ENCODE measurements at regions not wholly inside any gene's neighbourhood (a gene's known extent, or its start where the extent isn't known, plus 50 kb on each side); places are given as distances from the start of the nearest gene placed in this dataset.
A peak's percentile ranks its signal among the peaks of the same experiment; 100 is the strongest.
"Not testable (repeated sequence)": the region's sequence is repeated elsewhere in the genome, so short reads cannot be mapped to it uniquely, and the experiment has no call there.

DNA sequence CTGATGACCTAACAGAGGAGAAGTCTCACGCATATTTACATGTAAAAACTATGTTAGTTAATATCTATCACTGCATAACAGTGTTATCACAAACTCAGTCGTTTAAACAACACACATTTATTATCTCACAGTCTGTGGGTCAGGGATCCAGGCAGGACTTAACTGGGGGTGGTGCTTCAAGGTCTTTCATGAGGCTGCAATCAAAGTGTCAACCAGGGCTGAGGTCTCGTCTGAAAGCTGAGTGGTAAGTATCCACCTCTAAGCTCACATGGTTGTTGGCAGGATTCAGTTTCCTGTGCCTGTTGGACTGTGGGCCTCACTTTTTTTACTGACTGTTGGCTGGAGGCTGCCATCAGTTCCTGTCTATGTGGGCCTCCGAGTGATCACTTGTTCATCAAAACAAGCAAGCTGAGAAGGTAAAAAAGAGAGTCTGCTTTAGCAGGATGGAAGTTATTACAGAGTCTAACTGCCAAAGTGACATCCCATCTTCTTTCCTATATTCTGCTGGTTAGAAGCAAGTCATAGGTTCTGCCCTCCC lies 188.6 kb downstream of the CARTPT start:
- Histone ChIP-seq H3K27me3 (ENCODE audit: insufficient read depth, low read length) (no peaks in the 10 kb centered on the region), H3K4me1 (ENCODE audit: insufficient read depth, low read length) (no peaks in the 10 kb centered on the region), H3K9ac (ENCODE audit: low read depth, low read length) (no peak overlapping the region), H3K27ac (ENCODE audit: low read depth, low read length) (no peak overlapping the region), H3K9me3 (ENCODE audit: insufficient read depth, low read depth, low read length) (peaks cover 7% of the 10 kb centered on the region), H3K4me3 (ENCODE audit: low read length) (no peak overlapping the region), H3K36me3 (ENCODE audit: insufficient read depth, low read length) (no peaks in the 10 kb centered on the region)
- WGBS: 88% methylated on average over 4 of the region's 4 CpGs

GRCh38 chr5:71910741-71911140 lies 191.7 kb downstream of the CARTPT start:
- H3K4me1 ChIP-seq (ENCODE audit: insufficient read depth, low read length): no peaks in the 10 kb centered on the region
- H3K4me3 ChIP-seq (ENCODE audit: low read length): no peak overlapping the region
- 0 out of 2 replicates have a peak, but pooled peaks cover 1% of the 10 kb centered on the region for H3K9me3 ChIP-seq (ENCODE audit: insufficient read depth, low read depth, low read length)
- no peaks in the 10 kb centered on the region for H3K36me3 ChIP-seq (ENCODE audit: insufficient read depth, low read length)
- WGBS: 93% methylated on average over 3 of the region's 3 CpGs
- no peak overlapping the region for H3K9ac ChIP-seq (ENCODE audit: low read depth, low read length)
- no peaks in the 10 kb centered on the region for H3K27me3 ChIP-seq (ENCODE audit: insufficient read depth, low read length)
- no peak overlapping the region for H3K27ac ChIP-seq (ENCODE audit: low read depth, low read length)

DNA sequence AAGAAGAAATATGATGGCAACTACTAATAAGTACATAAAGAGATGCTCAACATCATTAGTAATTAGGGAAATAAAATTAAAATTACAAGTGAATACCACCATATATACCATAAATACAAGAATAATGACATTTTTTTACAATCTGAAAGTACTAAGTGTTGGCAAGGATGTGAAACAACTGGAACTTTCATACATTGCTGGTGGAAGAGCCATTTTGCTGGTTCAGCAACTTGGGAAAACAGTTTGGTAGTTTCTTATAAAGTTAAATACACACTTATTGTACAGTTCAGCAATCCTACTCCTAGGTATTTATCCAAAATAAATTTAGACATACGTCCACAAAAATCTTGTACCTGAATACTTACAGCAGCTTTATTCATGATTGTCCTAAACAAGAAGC lies 192.9 kb downstream of the CARTPT start:
- no peak overlapping the region for H3K9ac ChIP-seq (ENCODE audit: low read depth, low read length)
- H3K36me3 ChIP-seq (ENCODE audit: insufficient read depth, low read length): no peaks in the 10 kb centered on the region
- no peak overlapping the region for H3K27ac ChIP-seq (ENCODE audit: low read depth, low read length)
- no peak overlapping the region for H3K4me3 ChIP-seq (ENCODE audit: low read length)
- no peaks in the 10 kb centered on the region for H3K4me1 ChIP-seq (ENCODE audit: insufficient read depth, low read length)
- no peaks in the 10 kb centered on the region for H3K27me3 ChIP-seq (ENCODE audit: insufficient read depth, low read length)
- H3K9me3 ChIP-seq (ENCODE audit: insufficient read depth, low read depth, low read length): no peaks in the 10 kb centered on the region
- WGBS: 91% methylated on average over 1 of the region's 1 CpG

GRCh38 chr5:71914281-71914680 lies 193.0 kb upstream of the MAP1B start:
- Histone ChIP-seq H3K9ac (ENCODE audit: low read depth, low read length) (no peak overlapping the region), H3K27ac (ENCODE audit: low read depth, low read length) (no peak overlapping the region), H3K9me3 (ENCODE audit: insufficient read depth, low read depth, low read length) (no peaks in the 10 kb centered on the region), H3K36me3 (ENCODE audit: insufficient read depth, low read length) (no peaks in the 10 kb centered on the region), H3K27me3 (ENCODE audit: insufficient read depth, low read length) (no peaks in the 10 kb centered on the region), H3K4me3 (ENCODE audit: low read length) (no peak overlapping the region), H3K4me1 (ENCODE audit: insufficient read depth, low read length) (no peaks in the 10 kb centered on the region)
- WGBS: 99% methylated on average over 2 of the region's 2 CpGs

DNA sequence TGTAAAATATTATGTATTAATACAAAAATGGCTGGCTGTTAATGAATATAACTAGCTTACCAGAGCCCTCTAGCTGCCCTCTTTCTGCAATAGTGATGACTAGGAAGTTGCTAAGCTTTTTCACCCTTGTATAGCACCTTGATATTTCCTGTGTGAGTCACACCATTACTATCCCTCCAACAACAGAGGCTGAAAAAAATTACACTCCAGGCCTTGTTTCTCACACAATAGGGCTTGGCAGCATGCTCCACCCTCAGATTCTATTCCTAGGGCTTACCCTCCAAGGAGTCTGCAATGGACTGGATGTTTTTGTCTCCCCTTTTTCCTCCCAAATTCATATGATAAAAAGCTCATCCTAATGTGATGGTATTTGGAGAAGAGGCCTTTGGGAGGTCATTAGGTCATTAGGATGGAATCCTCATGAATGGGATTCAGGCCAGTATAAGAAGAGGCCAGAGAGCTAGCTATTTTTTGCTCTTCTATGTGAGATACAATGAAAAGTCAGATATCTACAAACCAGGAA lies 184.6 kb upstream of the MAP1B start:
- no peaks in the 10 kb centered on the region for H3K36me3 ChIP-seq (ENCODE audit: insufficient read depth, low read length)
- peak overlapping the region; percentile 19 for H3K27ac ChIP-seq (ENCODE audit: low read depth, low read length)
- H3K4me1 ChIP-seq (ENCODE audit: insufficient read depth, low read length): peaks cover 31% of the 10 kb centered on the region; the same call in 1 of the 2 replicates
- H3K27me3 ChIP-seq (ENCODE audit: insufficient read depth, low read length): no peaks in the 10 kb centered on the region
- peaks cover 5% of the 10 kb centered on the region; the same call in 1 of the 2 replicates for H3K9me3 ChIP-seq (ENCODE audit: insufficient read depth, low read depth, low read length)
- no peak overlapping the region for H3K4me3 ChIP-seq (ENCODE audit: low read length)
- no peak overlapping the region; the same call in 1 of the 2 replicates for H3K9ac ChIP-seq (ENCODE audit: low read depth, low read length)

DNA sequence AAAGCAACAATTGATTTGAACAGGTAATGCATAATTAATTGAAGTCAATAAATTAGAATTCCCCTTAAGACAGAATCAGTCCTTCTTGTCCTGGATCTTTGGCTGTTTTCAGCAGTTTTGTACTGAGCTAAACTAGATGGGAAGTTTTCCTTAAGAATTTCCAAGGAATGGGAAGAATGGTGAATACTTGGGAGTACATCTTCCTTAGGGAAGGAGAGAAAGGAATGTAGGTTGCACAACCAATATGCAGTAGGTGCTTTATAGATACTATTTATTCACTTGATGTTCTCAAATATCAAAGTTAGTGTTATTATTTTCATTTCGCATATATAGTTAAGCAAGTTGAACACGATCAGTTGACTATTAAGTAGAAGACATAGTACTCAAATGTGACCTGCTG lies 183.5 kb upstream of the MAP1B start:
- H3K9me3 ChIP-seq (ENCODE audit: insufficient read depth, low read depth, low read length): peaks cover 5% of the 10 kb centered on the region; the same call in 1 of the 2 replicates
- WGBS: 100% methylated on average over 2 of the region's 2 CpGs
- peaks cover 31% of the 10 kb centered on the region; the same call in 1 of the 2 replicates for H3K4me1 ChIP-seq (ENCODE audit: insufficient read depth, low read length)
- H3K4me3 ChIP-seq (ENCODE audit: low read length): no peak overlapping the region
- H3K27me3 ChIP-seq (ENCODE audit: insufficient read depth, low read length): no peaks in the 10 kb centered on the region
- H3K36me3 ChIP-seq (ENCODE audit: insufficient read depth, low read length): no peaks in the 10 kb centered on the region
- no peak overlapping the region for H3K9ac ChIP-seq (ENCODE audit: low read depth, low read length)
- H3K27ac ChIP-seq (ENCODE audit: low read depth, low read length): peak overlapping the region; percentile 19; the same call in 1 of the 2 replicates

- no peaks in the 10 kb centered on the region for H3K27me3 ChIP-seq (ENCODE audit: insufficient read depth, low read length)
- peaks cover 5% of the 10 kb centered on the region; the same call in 1 of the 2 replicates for H3K9me3 ChIP-seq (ENCODE audit: insufficient read depth, low read depth, low read length)
- H3K4me3 ChIP-seq (ENCODE audit: low read length): no peak overlapping the region
Observed at GRCh38 chr5:71924325-71924724, 182.9 kb upstream of the MAP1B start.

DNA sequence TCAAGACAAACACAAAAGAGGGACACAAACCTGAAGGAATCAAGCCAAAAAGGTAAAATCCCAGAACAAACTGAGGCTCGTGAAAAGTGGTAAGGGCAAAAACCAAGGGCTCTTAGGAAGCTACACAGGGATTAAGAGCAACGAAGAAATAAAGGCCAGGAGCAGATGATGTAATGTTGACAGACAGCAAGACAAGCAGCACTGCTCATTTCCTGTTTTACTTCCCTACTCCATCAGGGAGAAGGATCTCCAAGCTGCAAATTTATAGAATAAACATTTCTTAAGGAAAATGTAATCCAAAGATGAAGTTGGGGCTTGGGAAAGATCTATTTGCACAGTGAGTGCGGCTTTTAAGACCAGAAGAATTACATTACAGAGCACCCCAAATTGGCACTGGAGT lies 182.3 kb upstream of the MAP1B start:
- Histone ChIP-seq H3K36me3 (ENCODE audit: insufficient read depth, low read length) (no peaks in the 10 kb centered on the region), H3K9ac (ENCODE audit: low read depth, low read length) (no peak overlapping the region), H3K9me3 (ENCODE audit: insufficient read depth, low read depth, low read length) (peaks cover 5% of the 10 kb centered on the region; the same call in 1 of the 2 replicates), H3K27ac (ENCODE audit: low read depth, low read length) (no peak overlapping the region), H3K27me3 (ENCODE audit: insufficient read depth, low read length) (no peaks in the 10 kb centered on the region), H3K4me3 (ENCODE audit: low read length) (no peak overlapping the region), H3K4me1 (ENCODE audit: insufficient read depth, low read length) (peaks cover 38% of the 10 kb centered on the region)
- 82% methylated on average over 3 of the region's 3 CpGs for WGBS

More at GRCh38 chr5:71924325-71924724, 182.9 kb upstream of the MAP1B start:
- H3K4me1 ChIP-seq (ENCODE audit: insufficient read depth, low read length): peaks cover 35% of the 10 kb centered on the region
- H3K36me3 ChIP-seq (ENCODE audit: insufficient read depth, low read length): no peaks in the 10 kb centered on the region
- H3K9ac ChIP-seq (ENCODE audit: low read depth, low read length): no peak overlapping the region
- H3K27ac ChIP-seq (ENCODE audit: low read depth, low read length): no peak overlapping the region

DNA sequence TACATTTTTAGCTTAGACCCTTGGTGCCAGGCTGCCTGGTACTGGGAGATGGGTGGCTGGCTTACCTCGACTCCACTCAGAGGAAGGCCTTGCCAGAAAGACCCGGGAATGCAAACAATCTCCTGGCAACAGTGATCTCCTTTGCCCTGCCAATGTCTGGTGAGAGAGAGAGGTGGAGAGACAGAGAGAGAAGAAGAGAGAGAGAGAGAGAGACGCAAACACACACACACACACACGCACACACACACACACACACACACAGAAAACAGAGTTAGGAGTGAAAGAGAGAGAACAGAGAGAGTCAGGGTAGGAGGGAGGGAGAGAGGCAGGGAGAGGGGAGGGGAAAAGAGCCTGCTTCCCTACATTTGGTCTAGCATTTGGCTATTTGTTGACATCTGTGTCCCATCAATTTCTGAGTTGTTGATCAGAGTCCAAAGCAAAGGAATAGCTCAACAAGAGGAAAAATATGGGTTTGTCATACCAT lies 181.6 kb upstream of the MAP1B start:
- no peak overlapping the region for H3K27ac ChIP-seq (ENCODE audit: low read depth, low read length)
- H3K9me3 ChIP-seq (ENCODE audit: insufficient read depth, low read depth, low read length): peaks cover 4% of the 10 kb centered on the region; the same call in 1 of the 2 replicates
- WGBS: 78% methylated on average over 2 of the region's 4 CpGs
- H3K9ac ChIP-seq (ENCODE audit: low read depth, low read length): no peak overlapping the region
- no peaks in the 10 kb centered on the region for H3K27me3 ChIP-seq (ENCODE audit: insufficient read depth, low read length)
- H3K36me3 ChIP-seq (ENCODE audit: insufficient read depth, low read length): no peaks in the 10 kb centered on the region
- H3K4me1 ChIP-seq (ENCODE audit: insufficient read depth, low read length): peaks cover 38% of the 10 kb centered on the region
- H3K4me3 ChIP-seq (ENCODE audit: low read length): no peak overlapping the region

- Histone ChIP-seq H3K4me3 (ENCODE audit: low read length) (no peak overlapping the region), H3K9me3 (ENCODE audit: insufficient read depth, low read depth, low read length) (no peaks in the 10 kb centered on the region), H3K27ac (ENCODE audit: low read depth, low read length) (no peak overlapping the region), H3K9ac (ENCODE audit: low read depth, low read length) (no peak overlapping the region), H3K27me3 (ENCODE audit: insufficient read depth, low read length) (no peaks in the 10 kb centered on the region), H3K4me1 (ENCODE audit: insufficient read depth, low read length) (peaks cover 24% of the 10 kb centered on the region), H3K36me3 (ENCODE audit: insufficient read depth, low read length) (no peaks in the 10 kb centered on the region)
- 74% methylated on average over 3 of the region's 3 CpGs for WGBS
Observed at GRCh38 chr5:71929003-71929402, 178.3 kb upstream of the MAP1B start.

DNA sequence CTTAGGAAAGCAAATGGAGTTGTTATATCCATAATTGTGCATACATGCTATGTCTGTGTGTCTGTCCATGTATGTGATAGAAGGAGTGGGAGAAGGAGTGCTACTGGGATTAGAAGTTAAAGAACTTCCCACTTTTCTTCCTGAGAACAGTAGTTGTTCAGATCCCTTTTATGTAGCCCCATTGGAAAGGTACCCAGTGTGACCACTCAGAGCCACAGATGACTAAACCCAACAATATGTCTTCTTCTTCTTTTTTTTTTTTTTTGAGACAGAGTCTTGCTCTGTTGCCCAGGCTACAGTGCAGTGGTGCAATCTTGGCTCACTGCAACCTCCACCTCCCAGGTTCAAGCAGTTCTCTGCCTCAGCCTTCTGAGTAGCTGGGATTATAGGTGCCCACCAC lies 176.7 kb upstream of the MAP1B start:
- peaks cover 12% of the 10 kb centered on the region; the same call in 1 of the 2 replicates for H3K4me1 ChIP-seq (ENCODE audit: insufficient read depth, low read length)
- H3K4me3 ChIP-seq (ENCODE audit: low read length); H3K9ac ChIP-seq (ENCODE audit: low read depth, low read length); H3K27me3 ChIP-seq (ENCODE audit: insufficient read depth, low read length); H3K9me3 ChIP-seq (ENCODE audit: insufficient read depth, low read depth, low read length); H3K36me3 ChIP-seq (ENCODE audit: insufficient read depth, low read length); H3K27ac ChIP-seq (ENCODE audit: low read depth, low read length): not testable (repeated sequence)
